Activated T-cell treated with anti-CD3 and anti-CD28 coated beads, Interleukin-2, amount 50 U/mL, for 48 hours (primary cell): ENCODE measurements at regions not wholly inside any gene's neighbourhood (a gene's known extent, or its start where the extent isn't known, plus 50 kb on each side); places are given as distances from the start of the nearest gene placed in this dataset.
"Not testable (repeated sequence)": the region's sequence is repeated elsewhere in the genome, so short reads cannot be mapped to it uniquely, and the experiment has no call there.

Experiments
- DNase-seq, 2 experiments: peaks; one replicate each; pipeline ENCODE4 v3.0.0-alpha.2; 2020

- no peak for DNase-seq
Measured at GRCh38 chr12:74317078-74317601, 220.5 kb upstream of the ATXN7L3B start.

DNA sequence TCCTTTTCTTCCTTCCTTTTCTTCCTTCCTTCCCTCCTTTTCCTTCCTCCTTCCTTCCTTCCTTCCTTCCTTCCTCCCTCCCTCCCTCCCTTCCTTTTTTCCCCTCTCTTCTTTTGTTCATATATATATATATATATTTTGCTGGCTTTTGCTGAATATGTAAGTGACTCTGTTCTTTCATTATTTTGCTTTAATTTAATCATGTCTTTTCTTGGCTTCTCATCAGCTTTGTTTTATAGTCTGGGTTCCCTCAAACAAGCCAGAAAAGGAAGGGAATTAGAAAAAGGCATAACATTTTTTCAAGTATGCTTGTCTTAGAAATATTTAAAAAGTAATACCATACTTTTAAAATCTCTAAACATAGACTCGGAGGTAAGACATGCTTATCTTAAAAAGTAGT lies 219.9 kb upstream of the ATXN7L3B start:
- no peak for DNase-seq

DNA sequence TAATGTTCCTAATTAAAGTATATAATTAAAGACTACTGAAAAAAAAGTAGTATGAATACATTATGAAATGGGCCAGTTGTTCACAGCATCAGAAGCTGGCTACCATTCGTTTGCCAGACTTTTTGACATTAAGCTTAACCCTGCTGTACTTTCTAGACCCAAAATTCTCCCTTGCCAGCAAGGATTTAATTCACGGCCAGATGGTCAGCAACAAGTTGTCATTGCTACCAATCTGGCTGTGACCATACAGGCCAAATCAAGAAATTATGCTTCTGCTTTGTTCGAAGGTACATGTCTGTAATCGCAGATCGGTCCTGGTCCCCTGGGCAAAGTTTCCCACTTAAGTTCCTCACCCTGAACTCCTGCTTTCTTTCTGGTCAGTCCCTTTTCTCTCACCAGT lies 217.7 kb upstream of the ATXN7L3B start:
- DNase-seq: no peak

GRCh38 chr12:74321381-74321780 lies 216.3 kb upstream of the ATXN7L3B start:
- DNase-seq: no peak

- no peak for DNase-seq
Measured at GRCh38 chr12:74322792-74323191, 214.8 kb upstream of the ATXN7L3B start.

DNA sequence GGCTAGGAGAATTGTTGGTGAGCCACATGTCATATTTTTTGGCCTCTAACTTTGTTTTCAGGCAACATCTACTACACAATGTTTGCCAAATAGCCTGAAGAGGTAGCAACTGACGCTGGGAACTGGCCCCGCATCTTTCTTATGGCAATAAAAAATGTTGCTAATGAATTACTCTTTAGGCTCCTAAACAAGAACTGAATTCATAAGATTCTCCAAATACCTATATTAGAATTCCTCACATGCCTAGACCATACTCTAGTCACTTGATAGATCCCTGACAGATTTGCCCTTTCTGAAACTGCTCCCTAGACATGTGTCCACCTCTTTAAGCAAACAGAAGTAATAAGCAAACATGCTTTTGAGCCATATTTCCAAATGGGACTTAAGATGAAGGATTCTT lies 209.0 kb upstream of the ATXN7L3B start:
- DNase-seq: no peak

DNA sequence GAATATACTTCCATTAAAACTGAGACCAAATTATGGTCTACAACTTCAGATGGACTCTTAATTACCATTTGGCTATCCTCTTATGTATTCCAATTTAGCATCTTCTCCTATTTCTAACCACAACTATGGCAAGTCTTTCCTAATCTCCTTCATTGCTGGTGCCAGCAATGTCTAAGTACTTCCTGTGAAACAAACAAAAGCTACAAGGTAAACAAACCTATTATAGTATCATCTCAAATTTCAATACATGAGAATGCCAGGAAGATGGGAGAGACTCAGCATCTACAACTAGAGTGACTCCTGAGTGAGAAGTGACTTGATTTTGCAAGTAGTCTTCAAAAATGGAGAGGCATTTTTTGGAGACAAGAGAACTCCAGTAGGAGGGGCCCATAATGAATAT lies 202.9 kb upstream of the ATXN7L3B start:
- no peak for DNase-seq

- no peak for DNase-seq
Measured at GRCh38 chr12:74337951-74338350, 199.7 kb upstream of the ATXN7L3B start.

DNA sequence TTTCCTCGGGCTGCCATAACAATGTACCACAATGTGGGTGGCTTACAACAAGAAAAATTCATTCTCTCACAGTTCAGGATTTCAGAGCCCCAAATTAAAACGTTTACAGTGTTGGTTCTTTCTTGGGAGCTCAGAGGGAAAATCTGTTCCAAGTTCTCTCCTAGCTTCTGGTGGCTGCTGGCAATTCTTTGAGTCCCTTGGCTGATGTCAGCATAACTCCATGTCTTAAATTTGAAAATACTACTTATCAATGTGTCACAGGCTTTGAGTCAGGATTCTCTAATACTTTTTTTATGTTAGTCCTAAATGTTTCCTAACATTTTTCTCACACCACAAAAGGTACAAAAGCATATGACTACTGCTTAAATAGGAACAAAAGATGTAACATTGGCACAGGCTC lies 198.4 kb upstream of the ATXN7L3B start:
- DNase-seq: no peak

- no peak for DNase-seq
Measured at GRCh38 chr12:74349925-74350324, 187.7 kb upstream of the ATXN7L3B start.

- DNase-seq: peak in 1 of 2 experiments; percentile 22
Measured at GRCh38 chr12:74365178-74365964, 172.3 kb upstream of the ATXN7L3B start.

DNA sequence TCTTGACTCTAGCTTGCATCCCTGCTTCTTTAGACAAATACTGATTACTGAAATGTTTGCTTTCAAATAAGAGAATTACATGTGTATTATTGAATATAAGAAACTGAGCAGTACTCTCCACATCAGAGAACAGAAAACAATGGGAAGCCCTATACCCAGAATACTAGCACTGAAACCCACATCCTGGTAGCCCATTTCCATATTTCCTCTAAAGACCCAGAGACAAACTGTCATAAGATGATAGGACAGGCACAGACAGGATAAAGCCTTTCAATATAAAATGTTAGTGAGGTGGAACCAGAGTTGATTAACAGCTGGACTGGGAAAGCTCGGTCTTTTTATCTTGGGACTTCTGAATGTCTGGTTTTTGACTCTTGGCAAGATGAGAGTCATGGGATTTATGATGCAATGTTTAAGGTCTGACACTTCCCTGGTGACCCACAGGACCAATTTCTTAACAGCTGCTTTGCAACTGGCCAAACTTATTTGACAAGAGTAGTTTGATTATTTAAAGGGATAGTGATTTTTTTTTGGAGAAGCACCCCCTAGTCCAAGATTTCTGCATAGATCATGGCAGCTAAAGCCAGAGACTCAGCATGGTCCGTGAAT lies 166.9 kb upstream of the ATXN7L3B start:
- DNase-seq: no peak

DNA sequence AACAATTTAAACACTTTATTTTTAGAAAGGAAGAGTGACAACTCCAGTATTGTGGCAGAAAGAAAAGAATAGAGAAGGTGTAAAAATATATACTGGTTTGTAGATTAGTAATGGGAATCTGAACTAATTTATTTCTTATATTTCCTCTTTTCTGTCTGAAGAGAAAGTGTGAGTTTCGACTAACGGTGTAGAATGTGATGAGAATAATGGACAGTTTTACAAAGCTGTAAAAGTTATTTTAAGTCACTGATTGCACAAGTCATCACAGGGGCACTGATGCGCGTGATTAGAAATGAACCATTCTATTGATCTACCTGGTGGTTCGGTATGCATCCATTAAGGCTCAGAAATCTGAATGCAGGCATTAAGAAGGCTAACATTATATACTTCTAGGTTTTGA lies 158.5 kb upstream of the ATXN7L3B start:
- DNase-seq: no peak

GRCh38 chr12:74381958-74382357 lies 155.7 kb upstream of the ATXN7L3B start:
- no peak for DNase-seq

- no peak for DNase-seq
Measured at GRCh38 chr12:74382983-74383382, 154.7 kb upstream of the ATXN7L3B start.

- no peak for DNase-seq
Measured at GRCh38 chr12:74391283-74391682, 146.4 kb upstream of the ATXN7L3B start.

DNA sequence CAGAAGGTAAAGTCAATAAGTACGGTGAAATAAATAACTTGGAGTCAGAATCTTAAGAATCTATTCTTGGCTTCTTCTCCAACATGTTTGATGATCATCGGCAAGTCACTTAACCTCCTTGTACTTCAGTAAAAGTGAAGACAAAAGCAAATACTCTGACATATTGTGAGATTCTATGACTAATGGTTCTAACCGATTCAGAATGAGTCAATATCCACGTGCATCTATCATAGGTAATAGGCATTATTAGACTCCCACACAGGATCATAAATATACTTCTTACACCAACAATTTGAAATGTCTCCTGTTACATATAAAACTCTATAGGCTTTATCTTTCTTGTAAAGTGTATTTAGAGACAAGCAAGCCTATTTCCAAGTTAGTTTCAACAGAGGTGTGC lies 144.4 kb upstream of the ATXN7L3B start:
- DNase-seq: no peak

- no peak for DNase-seq
Measured at GRCh38 chr12:74394647-74395046, 143.0 kb upstream of the ATXN7L3B start.

DNA sequence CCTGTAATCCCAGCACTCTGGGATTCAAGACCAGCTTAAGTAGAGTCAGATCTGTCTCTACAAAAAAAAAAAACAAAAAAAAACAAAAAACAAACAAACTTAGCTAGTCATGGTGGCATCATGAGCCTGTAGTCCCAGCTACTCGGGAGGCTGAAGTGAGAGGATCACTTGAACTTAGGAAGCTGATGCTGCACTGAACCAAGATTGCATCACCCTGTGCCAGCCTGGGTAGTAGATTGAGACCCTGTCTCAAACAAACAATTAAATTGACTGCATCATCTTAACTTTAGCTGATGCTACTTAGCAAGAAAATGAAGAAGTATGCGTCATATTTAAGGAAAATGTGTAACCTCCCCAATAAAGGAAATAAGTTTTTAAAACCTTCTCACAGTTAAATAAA lies 136.6 kb upstream of the ATXN7L3B start:
- no peak for DNase-seq

- DNase-seq: no peak
Measured at GRCh38 chr12:74401966-74402365, 135.7 kb upstream of the ATXN7L3B start.

DNA sequence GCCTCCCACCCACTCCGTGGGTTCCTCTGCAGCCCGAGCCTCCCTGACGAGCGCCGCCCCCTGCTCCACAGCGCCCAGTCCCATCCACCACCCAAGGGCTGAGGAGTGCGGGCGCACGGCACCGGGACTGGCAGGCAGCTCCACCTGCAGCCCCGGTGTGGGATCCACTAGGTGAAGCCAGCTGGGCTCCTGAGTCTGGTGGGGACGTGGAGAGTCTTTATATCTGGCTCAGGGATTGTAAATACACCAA lies 134.5 kb upstream of the ATXN7L3B start:
- DNase-seq: not testable (repeated sequence)

GRCh38 chr12:74408601-74409166 lies 129.0 kb upstream of the ATXN7L3B start:
- no peak for DNase-seq

DNA sequence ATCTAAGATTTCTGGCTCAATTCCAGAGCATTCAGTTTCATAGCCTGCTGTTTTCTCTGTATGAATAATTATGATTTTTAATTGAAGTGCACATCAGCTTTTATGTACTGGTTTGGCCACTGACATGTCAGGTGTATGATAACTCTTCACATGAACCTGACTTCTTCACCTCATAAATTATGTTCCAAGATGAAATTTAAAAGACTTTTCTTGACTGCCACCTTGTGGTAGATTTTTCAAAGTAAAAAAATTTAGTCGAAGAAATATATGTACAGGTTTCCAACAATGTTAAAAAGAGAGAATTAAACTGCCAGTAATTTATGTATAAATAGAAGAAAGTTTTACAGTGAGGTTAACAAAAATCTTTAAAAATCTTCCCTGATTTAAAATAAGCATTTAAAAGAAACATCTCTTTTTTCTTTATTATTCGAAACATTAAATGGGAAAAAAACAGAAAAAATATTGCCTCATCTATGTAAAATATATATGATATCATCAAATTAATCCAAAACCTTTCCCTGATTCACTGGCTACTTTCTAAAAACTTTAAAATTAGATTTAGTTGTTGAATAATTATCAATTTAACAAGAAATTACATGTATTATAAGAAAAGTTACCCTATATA lies 124.9 kb upstream of the ATXN7L3B start:
- no peak for DNase-seq

DNA sequence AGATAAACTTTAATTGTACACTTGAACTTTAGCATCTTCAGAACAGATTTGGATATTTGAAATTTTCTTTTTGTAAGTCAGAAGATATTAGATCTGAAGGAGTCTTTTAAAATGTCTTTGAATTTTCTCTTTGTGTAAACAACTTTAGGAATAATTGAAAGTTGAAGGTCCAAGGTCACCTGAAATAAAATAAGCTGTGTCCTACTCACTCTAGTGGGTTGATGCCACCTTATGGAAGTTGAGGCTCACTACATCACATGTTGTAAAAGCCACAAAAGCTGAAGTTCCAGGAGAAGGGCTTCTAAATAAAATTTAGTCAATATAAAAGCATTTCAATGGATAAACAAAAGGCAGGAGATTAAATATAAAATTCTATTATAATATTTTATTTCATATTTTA lies 122.0 kb upstream of the ATXN7L3B start:
- no peak for DNase-seq
